SKM-1 treated with dmso at 0.1 percent for 144 hours (cell line): ENCODE measurements at regions not wholly inside any gene's neighbourhood (a gene's known extent, or its start where the extent isn't known, plus 50 kb on each side); places are given as distances from the start of the nearest gene placed in this dataset.
A peak's percentile ranks its signal among the peaks of the same experiment; 100 is the strongest.

Experiments used
- DNase-seq: peaks from one replicate; lab custom pipeline; 2025; ENCODE audit not compliant: unreplicated experiment; lab: John Stamatoyannopoulos, UW

- DNase-seq: no peak
These were observed 225.8 kb upstream of the FAM3C start for GRCh38 chr7:121621937-121622336.

- DNase-seq: no peak
These were observed 225.0 kb upstream of the FAM3C start for GRCh38 chr7:121620953-121621606.

DNA sequence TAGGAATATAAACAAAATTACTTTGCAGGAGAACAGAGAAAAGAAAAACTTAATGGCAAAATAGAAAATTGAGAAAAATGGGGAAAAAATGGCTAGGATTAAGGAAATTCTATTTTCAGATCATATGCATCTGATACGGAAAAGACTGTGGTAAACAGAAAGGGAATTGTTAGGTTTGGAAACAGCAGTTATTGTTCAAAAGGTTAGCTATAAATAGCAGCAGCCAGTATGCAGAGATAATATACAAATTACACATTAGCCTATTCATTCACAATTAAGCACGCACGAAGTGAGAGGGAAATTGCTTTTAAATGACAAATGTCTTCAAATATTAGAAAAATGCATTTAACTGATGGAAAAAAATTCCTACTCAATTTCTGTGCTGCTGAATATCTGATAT is 224.1 kb upstream of the FAM3C start:
- DNase-seq: no peak

DNA sequence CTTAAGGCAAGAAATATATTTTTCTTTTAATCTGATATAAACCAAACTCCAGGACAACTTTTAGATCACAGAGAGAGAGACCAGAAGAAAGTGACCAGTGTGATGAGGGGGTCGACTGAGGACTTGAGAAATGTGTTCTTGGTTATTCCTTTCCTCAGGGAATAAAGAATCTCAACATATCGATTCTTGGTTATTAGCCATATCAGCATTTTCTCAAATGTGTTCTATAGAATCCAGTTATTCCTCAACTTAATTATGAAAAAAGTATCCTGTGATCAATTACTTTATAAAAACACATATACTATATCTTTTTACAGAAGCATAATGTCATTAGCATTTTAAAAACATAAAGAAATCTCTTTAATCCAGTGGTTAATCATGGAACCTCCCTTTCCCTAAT is 222.1 kb upstream of the FAM3C start:
- DNase-seq: no peak

GRCh38 chr7:121610243-121610642 is 214.1 kb upstream of the FAM3C start:
- no peak for DNase-seq

DNA sequence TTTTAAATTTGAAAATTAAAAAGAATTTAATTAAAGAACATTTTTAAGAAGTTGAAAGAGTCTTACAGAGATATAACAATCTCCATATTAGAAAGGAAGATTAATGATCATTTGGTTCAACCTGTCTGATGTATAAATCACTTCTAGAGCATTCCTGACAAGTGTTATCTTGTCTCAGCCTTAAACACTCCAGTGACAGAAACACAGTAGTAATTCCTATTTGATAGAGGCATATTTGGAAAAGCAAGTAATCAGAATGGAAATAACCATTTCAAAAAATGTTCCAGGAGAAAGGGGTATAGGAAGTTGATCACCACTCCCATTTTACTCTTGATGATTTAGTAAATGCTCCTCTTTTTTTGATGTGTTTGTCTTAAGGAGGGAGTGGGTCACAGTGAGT is 213.1 kb upstream of the FAM3C start:
- no peak for DNase-seq

DNA sequence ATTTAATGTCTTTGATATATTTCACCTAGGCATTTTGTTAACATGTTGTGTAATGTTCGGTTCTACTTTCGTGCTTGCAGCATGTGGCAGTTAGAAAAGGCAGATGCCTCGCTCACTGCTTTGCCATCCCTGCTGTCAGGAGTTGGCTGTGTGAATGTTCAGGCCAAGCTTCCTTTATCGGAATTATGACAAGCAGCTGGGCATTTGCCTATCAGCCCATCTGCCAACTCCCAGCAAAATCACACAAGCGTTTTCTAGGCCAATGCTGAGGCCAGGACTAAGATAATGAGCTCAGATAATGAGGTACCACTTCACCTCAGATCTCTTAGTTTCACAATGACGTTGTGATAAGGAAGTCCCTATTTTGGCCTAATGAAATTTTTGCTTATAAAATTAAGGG is 212.7 kb upstream of the FAM3C start:
- no peak for DNase-seq

DNA sequence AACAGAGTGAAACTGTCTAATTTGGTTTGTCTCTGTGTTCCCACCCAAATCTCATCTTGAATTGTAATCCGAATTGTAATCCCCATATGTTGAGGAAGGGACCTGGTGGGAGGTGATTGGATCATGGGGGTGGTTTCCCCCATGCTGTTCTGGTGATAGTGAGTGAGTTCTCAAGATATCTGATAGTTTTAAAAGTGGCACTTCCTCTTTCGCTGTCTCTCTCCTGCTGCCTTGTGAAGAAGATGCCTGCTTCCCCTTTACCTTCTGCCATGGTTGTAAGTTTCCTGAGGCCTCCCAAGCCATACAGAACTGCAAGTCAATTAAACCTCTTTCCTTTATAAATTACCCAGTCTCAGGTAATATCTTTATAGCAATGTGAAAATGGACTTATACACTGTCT is 212.1 kb upstream of the FAM3C start:
- peak; percentile 26 for DNase-seq

- DNase-seq: no peak
These were observed 209.2 kb upstream of the FAM3C start for GRCh38 chr7:121605317-121605680.

GRCh38 chr7:121604627-121605316 is 208.7 kb upstream of the FAM3C start:
- no peak for DNase-seq

- no peak for DNase-seq
These were observed 207.8 kb upstream of the FAM3C start for GRCh38 chr7:121603886-121604285.

DNA sequence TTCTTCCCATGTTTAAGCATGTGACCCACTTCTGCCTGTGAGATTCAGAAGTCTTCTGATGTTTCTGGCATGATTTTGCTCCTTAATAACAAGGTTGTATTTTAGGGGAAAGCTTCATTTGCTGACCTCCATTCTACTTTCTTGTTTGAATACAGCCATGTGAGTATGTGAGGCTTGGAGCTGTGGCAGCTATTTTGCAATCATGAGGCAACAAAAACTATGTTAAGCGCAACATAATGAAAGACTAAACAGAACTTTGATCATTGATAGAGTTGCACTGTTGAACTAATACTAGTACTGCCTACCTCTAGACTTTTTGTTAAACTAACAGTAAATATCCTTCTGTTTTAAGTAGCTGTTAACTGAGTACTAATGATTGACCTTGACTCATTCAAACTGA is 203.8 kb upstream of the FAM3C start:
- DNase-seq: no peak

- DNase-seq: no peak
These were observed 199.9 kb upstream of the FAM3C start for GRCh38 chr7:121595758-121596696.

DNA sequence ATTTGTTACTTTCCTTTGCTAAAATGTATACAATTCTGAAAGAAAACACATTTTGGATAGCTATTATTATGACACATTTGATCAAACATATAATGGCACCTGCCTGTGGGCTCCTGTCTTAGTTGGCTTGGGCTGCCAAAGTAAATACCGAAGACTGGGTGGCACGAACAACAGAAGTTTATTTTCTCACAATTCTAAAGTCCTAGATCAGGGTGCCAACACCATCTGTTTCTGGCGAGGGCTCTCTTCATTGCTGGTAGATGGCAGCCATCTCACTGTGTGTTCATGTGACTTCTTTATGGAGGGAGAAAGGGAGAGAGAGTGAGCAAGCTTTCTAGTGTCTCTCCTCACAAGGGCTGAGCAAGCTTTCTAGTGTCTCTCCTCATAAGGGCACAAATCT is 195.8 kb upstream of the FAM3C start:
- DNase-seq: no peak

GRCh38 chr7:121587435-121587834 is 191.3 kb upstream of the FAM3C start:
- no peak for DNase-seq

GRCh38 chr7:121582258-121582657 is 186.2 kb upstream of the FAM3C start:
- no peak for DNase-seq

GRCh38 chr7:121579639-121580038 is 183.5 kb upstream of the FAM3C start:
- no peak for DNase-seq

DNA sequence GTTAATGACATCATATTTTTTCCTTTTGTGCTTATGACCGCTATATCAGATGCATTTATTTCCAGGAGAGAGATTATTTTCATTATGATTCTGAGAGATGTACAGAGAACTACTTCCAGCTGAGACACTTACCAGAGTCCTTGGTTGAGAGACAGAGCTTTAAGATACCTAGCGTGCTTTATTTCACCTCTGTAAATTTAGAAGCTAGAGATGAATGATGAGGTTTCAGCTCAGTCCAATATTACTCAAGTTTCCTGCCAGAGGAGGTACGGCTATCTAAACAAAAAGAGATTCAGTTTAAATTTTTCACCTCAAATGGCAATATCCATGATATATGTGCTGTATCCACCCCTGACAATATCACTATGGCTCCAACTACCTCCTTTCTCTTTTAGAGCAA is 182.6 kb upstream of the FAM3C start:
- no peak for DNase-seq

GRCh38 chr7:121576148-121576917 is 180.2 kb upstream of the FAM3C start:
- DNase-seq: no peak

GRCh38 chr7:121575194-121575765 is 179.2 kb upstream of the FAM3C start:
- DNase-seq: no peak

DNA sequence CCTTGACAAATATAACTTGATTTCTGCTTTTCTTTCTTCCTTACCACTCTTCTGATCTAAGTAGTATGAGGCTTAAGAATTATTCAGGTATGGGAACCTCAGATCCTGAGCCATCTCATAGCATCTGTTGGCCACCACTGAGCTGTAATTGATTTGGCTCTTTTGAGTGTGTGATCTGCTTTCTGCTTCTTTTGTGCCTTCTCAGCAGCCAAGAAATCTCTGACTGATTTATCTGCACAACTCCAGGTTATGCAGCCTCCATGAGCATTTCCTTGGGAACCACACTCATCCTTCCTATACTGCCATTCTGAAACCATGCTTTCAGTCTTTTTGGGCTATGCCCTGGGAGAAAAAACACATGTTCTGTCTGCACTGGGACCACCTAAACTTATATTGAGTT is 178.0 kb upstream of the FAM3C start:
- no peak for DNase-seq
